Calu3 (cell line): ENCODE measurements at regions not wholly inside any gene's neighbourhood (a gene's known extent, or its start where the extent isn't known, plus 50 kb on each side); places are given as distances from the start of the nearest gene placed in this dataset.
"Not testable (repeated sequence)": the region's sequence is repeated elsewhere in the genome, so short reads cannot be mapped to it uniquely, and the experiment has no call there.

Experiments
- BruUV-seq: library from RNA; stranded (reverse); fragments of 400-500 nt; replicated peaks from 2 replicates; lab custom pipeline; 2021; lab: Mats Ljungman, UMichigan
- CTCF ChIA-PET: fragments of 300-600 bp; sonication (Branson Sonifier 250); formaldehyde crosslinking; loops from one replicate; lab custom pipeline; 2022; ENCODE audit warnings: antibody characterized with exemption; lab: Charles Lee
- DNase-seq: peaks from one replicate; pipeline ENCODE4 v3.0.0; 2022
- H3K27ac Mint-ChIP-seq: one replicate; pipeline ENCODE4 v1.8.0; 2022; ENCODE audit warnings: mixed read lengths; ENCODE audit not compliant: unreplicated experiment
- H3K27me3 Mint-ChIP-seq: one replicate; pipeline ENCODE4 v1.8.0; 2022; ENCODE audit warnings: mixed read lengths; ENCODE audit not compliant: unreplicated experiment
- H3K36me3 Mint-ChIP-seq: one replicate; pipeline ENCODE4 v1.8.0; 2022; ENCODE audit warnings: mild to moderate bottlenecking, moderate library complexity, mixed read lengths; ENCODE audit not compliant: insufficient read depth, unreplicated experiment
- H3K4me1 Mint-ChIP-seq: one replicate; pipeline ENCODE4 v1.8.0; 2022; ENCODE audit warnings: mild to moderate bottlenecking, low read depth, mixed read lengths; ENCODE audit not compliant: unreplicated experiment
- H3K4me3 Mint-ChIP-seq: one replicate; pipeline ENCODE4 v1.8.0; 2022; ENCODE audit warnings: mild to moderate bottlenecking, low read depth, moderate library complexity, mixed read lengths; ENCODE audit not compliant: unreplicated experiment
- H3K9me3 Mint-ChIP-seq: one replicate; pipeline ENCODE4 v1.8.0; 2022; ENCODE audit warnings: low read depth, mixed read lengths; ENCODE audit not compliant: unreplicated experiment
- intact Hi-C: fragments of 100-400 bp; cut with micrococcal nuclease; formaldehyde crosslinking; loops from one replicate; pipeline ENCODE4 v1.10.0; 2022; ENCODE audit not compliant: unreplicated experiment
- TF ChIP-seq, protein P1 (sequence below): fragments of 200-600 bp; IDR thresholded peaks from one replicate; pipeline ENCODE4 v1.8.0; 2022; ENCODE audit warnings: antibody characterized with exemption; ENCODE audit not compliant: unreplicated experiment

DNA sequence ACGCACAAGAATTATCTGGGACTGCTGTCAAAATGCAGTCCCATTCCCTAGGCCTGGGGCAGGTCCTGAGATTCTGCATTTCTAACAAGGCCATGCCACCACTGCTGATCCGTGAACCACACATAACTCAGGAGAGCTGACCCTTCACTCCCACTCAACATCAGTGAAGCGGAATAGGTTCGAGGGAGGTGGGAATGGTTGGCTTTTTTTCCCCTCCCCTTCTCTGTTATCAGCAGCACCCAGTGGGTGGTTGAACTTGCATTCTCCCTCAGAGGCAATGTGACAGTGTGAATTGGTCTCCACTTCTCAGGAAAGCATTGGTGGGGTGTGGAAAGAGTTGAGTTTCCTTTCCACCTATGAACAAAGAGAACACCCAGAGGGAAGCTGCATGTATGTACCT is 344.3 kb downstream of the GADD45G start:
- no peaks in the 10 kb centered on the region for H3K9me3 Mint-ChIP-seq
- TF ChIP-seq, protein P1, sequence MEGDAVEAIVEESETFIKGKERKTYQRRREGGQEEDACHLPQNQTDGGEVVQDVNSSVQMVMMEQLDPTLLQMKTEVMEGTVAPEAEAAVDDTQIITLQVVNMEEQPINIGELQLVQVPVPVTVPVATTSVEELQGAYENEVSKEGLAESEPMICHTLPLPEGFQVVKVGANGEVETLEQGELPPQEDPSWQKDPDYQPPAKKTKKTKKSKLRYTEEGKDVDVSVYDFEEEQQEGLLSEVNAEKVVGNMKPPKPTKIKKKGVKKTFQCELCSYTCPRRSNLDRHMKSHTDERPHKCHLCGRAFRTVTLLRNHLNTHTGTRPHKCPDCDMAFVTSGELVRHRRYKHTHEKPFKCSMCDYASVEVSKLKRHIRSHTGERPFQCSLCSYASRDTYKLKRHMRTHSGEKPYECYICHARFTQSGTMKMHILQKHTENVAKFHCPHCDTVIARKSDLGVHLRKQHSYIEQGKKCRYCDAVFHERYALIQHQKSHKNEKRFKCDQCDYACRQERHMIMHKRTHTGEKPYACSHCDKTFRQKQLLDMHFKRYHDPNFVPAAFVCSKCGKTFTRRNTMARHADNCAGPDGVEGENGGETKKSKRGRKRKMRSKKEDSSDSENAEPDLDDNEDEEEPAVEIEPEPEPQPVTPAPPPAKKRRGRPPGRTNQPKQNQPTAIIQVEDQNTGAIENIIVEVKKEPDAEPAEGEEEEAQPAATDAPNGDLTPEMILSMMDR: no peak
- no peak overlapping the region for H3K27ac Mint-ChIP-seq
- BruUV-seq: no TSS peak
- intact Hi-C loops: no loop called here
- no peak overlapping the region for H3K4me3 Mint-ChIP-seq
- H3K4me1 Mint-ChIP-seq: no peaks in the 10 kb centered on the region
- peaks cover 82% of the 10 kb centered on the region for H3K27me3 Mint-ChIP-seq
- H3K36me3 Mint-ChIP-seq: no peaks in the 10 kb centered on the region
- CTCF ChIA-PET: no interaction called here
- no peak for DNase-seq

DNA sequence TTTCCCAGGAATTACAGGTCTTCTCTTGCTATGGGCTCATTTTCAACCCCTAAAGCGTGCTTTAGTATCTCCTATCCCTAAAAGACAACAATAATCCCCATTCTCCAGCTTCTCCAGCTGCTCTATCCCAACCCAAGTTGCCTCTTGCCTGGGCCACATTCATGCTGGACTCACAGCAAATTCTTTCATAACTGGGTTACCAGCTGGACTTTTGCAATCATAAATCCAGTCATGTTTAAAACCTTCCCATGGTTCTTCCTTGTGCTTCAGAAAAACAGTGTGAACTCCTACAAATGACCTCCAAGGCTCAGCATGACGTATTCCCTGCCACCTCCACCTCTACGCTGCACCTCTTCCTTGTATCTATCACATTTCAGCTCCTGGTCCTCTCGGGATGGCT is 346.9 kb downstream of the GADD45G start:
- CTCF ChIA-PET: no interaction called here
- Mint-ChIP-seq H3K9me3 (no peaks in the 10 kb centered on the region), H3K4me3 (no peak overlapping the region), H3K27ac (no peak overlapping the region), H3K4me1 (no peaks in the 10 kb centered on the region), H3K36me3 (no peaks in the 10 kb centered on the region), H3K27me3 (peaks cover 76% of the 10 kb centered on the region)
- TF ChIP-seq, protein P1: no peak
- BruUV-seq: no TSS peak
- intact Hi-C loops: no loop called here
- no peak for DNase-seq

DNA sequence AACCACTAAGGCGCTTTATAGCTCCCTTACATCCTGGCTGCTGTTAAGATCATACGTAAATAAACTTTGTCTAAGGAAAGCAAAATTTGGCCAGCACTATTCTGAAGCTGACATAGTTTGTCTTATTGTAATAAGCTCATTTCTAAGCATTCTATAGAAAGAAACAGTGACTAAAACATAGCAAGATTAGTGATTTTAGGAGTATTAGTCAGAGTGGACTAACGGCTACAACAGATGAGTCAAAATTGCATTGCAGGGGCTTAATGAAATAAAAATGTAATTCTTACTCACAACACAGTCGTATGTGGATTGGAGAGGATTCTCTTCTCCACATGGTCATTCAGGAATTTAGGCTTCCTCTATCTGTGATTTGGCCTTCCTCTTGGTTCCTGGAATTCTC is 347.6 kb downstream of the GADD45G start:
- intact Hi-C loops: no loop called here
- no peak for DNase-seq
- Mint-ChIP-seq H3K27me3 (peaks cover 69% of the 10 kb centered on the region), H3K4me1 (no peaks in the 10 kb centered on the region), H3K4me3 (no peak overlapping the region), H3K27ac (no peak overlapping the region), H3K9me3 (no peaks in the 10 kb centered on the region), H3K36me3 (no peaks in the 10 kb centered on the region)
- TF ChIP-seq, protein P1: no peak
- CTCF ChIA-PET: interaction anchor here (0.6 kb wide), 1 partner anchor 963 kb away, joined by 7 read pairs; no protein-coding TSS in a partner anchor
- no TSS peak for BruUV-seq

DNA sequence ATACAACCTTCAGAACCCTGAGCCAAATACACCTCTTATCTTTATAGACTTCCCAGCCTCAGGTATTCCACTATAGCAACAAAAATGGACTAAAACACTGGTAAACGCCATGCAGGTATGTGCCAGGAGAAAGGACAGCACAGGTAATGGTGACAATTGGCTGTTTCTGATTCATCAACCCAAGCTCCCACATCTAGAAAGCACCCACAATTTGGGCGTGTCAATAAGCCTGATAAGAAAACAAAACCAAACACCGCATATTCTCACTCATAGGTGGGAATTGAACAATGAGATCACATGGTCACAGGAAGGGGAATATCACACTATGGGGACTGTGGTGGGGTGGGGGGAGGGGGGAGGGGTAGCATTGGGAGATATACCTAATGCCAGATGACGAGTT is 348.5 kb downstream of the GADD45G start:
- BruUV-seq, H3K9me3 Mint-ChIP-seq, H3K36me3 Mint-ChIP-seq, DNase-seq, H3K4me3 Mint-ChIP-seq, intact Hi-C loops, H3K4me1 Mint-ChIP-seq, CTCF ChIA-PET, H3K27ac Mint-ChIP-seq: not testable (repeated sequence)
- peaks cover 69% of the 10 kb centered on the region for H3K27me3 Mint-ChIP-seq

DNA sequence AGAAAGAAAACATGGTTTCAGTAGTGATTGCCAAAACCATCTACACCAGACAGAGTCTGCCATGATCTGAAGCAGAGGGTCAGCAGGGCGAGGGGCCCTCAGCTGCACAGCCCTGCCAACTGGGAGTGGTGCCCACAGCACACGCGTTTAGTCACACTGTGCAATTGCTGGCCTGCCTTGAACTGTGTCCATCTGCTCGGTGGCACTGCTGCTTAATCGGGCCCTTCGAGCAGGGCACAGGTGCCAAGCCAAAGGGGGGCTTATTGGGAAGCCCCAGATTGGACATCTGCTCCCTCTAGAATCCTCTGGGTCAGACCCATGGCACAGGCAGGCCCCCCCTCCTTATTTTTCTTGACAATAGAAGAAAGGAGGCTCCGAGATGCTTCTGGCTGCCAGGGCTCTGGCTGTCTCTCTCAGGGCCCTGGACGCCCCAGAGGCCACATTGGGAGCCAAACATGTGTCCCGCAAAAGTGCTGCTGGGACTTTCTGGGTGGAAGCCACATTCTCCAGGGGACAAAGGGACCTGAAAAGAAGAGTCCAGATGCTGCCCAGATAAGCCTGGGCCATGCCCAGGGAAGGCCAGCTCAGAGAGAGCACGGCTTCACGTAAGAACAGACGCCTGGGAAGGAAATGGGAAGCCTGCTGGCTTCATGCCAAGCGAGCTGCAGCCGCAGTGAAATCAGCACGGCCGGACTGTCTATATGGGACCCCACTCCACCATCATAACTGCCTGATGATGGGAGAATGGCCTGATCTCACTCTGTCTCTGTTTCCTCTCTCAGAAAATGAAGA is 349.2 kb downstream of the GADD45G start:
- CTCF ChIA-PET: no interaction called here

More for the DNA sequence above, 349.2 kb downstream of the GADD45G start:
- Mint-ChIP-seq H3K9me3 (no peaks in the 10 kb centered on the region), H3K4me1 (no peaks in the 10 kb centered on the region), H3K36me3 (no peaks in the 10 kb centered on the region), H3K27ac (no peak overlapping the region), H3K27me3 (peaks cover 70% of the 10 kb centered on the region), H3K4me3 (no peak overlapping the region)
- no peak for DNase-seq
- intact Hi-C loops: no loop called here
- TF ChIP-seq, protein P1: no peak
- no TSS peak for BruUV-seq
